Omental fat pad (tissue), 3 donors: ENCODE measurements at regions not wholly inside any gene's neighbourhood (a gene's known extent, or its start where the extent isn't known, plus 50 kb on each side); places are given as distances from the start of the nearest gene placed in this dataset.

Source experiments
- ATAC-seq: fragments of 150-250 bp; one replicate; pipeline ENCODE4 v1.9.1; 2016; ENCODE audit warnings: mild to moderate bottlenecking, moderate library complexity; ENCODE audit not compliant: low FRiP score
- DNase-seq: peaks from one replicate; pipeline ENCODE4 v3.0.0-alpha.2; 2019; ENCODE audit warnings: low spot score
- CTCF ChIP-seq, 3 donors: fragments of 450-650 bp; IDR thresholded peaks; one replicate each; pipeline ENCODE4 v1.5.1; 2016 to 2017; ENCODE audit warnings: antibody characterized with exemption in 3 of 3, mild to moderate bottlenecking in 3 of 3, moderate library complexity in 2 of 3

- ATAC-seq = no peak
- no peak for TF ChIP-seq CTCF (IDR thresholded peaks at IDR 0.05)
- DNase-seq = no peak
Measured at GRCh38 chr13:73667756-73668155, 466.4 kb downstream of the KLF12 start.

GRCh38 chr13:73665261-73665660, 468.9 kb downstream of the KLF12 start:
- TF ChIP-seq CTCF (IDR thresholded peaks at IDR 0.05) = no peak
- ATAC-seq = no peak

GRCh38 chr13:73664851-73665250, 469.4 kb downstream of the KLF12 start:
- DNase-seq = no peak
- ATAC-seq = no peak
- no peak for TF ChIP-seq CTCF (IDR thresholded peaks at IDR 0.05)

More at GRCh38 chr13:73665261-73665660, 468.9 kb downstream of the KLF12 start:
- DNase-seq = no peak

GRCh38 chr13:73662833-73663232, 471.4 kb downstream of the KLF12 start:
- DNase-seq (no peak), ATAC-seq (no peak)
- no peak for TF ChIP-seq CTCF (IDR thresholded peaks at IDR 0.05)

GRCh38 chr13:73661687-73662425, 472.3 kb downstream of the KLF12 start:
- no peak for DNase-seq
- no peak for ATAC-seq
- no peak for TF ChIP-seq CTCF (IDR thresholded peaks at IDR 0.05)

DNA sequence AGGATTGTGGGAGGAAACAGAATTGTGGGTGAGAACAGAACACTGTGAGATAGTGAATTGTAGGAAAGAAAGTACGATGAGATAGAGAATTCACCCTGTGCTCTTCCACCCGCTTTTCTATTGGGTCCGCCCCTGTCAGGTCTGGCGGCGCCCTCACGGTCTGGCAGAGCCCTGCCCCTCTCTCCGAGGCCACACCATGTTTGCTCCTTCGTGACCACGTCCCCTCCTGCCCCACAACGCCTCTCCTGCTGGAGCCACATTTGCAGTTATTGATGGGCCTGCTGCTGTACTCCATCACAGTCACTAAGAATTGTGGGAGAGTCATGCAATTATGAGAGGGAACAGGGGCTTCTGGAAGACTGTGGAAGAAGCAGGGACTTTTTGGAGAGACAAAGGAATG, 473.1 kb downstream of the KLF12 start:
- no peak for TF ChIP-seq CTCF (IDR thresholded peaks at IDR 0.05)
- ATAC-seq (no peak), DNase-seq (no peak)

DNA sequence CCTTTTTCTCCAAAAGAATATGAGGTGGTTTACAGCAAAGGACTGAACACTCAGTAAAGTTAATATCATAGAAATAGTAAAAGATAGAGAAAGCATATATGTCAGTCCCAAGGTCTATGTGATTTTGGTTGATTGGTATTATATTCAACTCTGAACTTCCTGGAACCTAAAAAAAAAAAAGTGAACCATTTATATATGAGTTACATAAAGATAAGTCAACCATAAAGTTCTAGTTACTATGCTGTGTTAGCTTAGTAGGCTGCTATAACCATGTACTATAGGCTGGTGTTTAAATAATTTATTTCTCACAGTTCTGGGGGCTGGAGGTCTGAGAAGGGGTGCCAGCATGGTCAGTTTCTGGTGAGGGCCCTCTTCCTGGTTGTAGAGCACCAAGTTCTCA, 475.6 kb downstream of the KLF12 start:
- TF ChIP-seq CTCF (IDR thresholded peaks at IDR 0.05) = no peak
- ATAC-seq (no peak), DNase-seq (no peak)
